DND-41 (cell line): ENCODE measurements at regions not wholly inside any gene's neighbourhood (a gene's known extent, or its start where the extent isn't known, plus 50 kb on each side); places are given as distances from the start of the nearest gene placed in this dataset.

Experiments
- ATAC-seq: fragments of 200-7000 bp; cut with Tn5 transposase; 3 replicates; pipeline ENCODE4 v1.9.1; 2021; ENCODE audit warnings: low read depth; ENCODE audit not compliant: insufficient read depth
- DNase-seq: peaks from one replicate; pipeline ENCODE4 v3.0.0-alpha.2; 2020
- H2AFZ ChIP-seq: 2 replicates; pipeline ENCODE4 v1.6.0; 2012; ENCODE audit warnings: low read depth, low read length
- H3K27ac ChIP-seq: 2 replicates; pipeline ENCODE4 v1.5.1; 2012; ENCODE audit warnings: low read length, inconsistent platforms
- H3K27me3 ChIP-seq: fragments of 200-600 bp; sonication (generic); 2 replicates; pipeline ENCODE4 v1.6.0; 2012; ENCODE audit warnings: low read length, mild to moderate bottlenecking, inconsistent platforms; ENCODE audit not compliant: insufficient read depth, poor library complexity
- H3K36me3 ChIP-seq: 2 replicates; pipeline ENCODE4 v1.5.1; 2012; ENCODE audit warnings: low read length, inconsistent platforms; ENCODE audit not compliant: insufficient read depth
- H3K4me1 ChIP-seq: 2 replicates; pipeline ENCODE4 v1.5.1; 2012; ENCODE audit warnings: mild to moderate bottlenecking, low read length; ENCODE audit not compliant: insufficient read depth
- H3K4me2 ChIP-seq: 2 replicates; pipeline ENCODE4 v1.6.0; 2012; ENCODE audit warnings: mild to moderate bottlenecking, moderate library complexity, low read length, inconsistent platforms; ENCODE audit not compliant: insufficient read depth
- H3K4me3 ChIP-seq, 2 experiments: fragments of 200-600 bp in 1 of 2; shearing (Covaris generic) in 1 of 2; 2 replicates each; pipeline ENCODE4 v1.5.1; 2012 to 2016; ENCODE audit warnings: inconsistent platforms in 2 of 2, low read length in 2 of 2, mild to moderate bottlenecking in 2 of 2, low read depth in 1 of 2, moderate library complexity in 1 of 2
- H3K79me2 ChIP-seq: 2 replicates; pipeline ENCODE4 v1.6.0; 2012; ENCODE audit warnings: low read length, inconsistent platforms; ENCODE audit not compliant: insufficient read depth
- H3K9ac ChIP-seq: 2 replicates; pipeline ENCODE4 v1.6.0; 2012; ENCODE audit warnings: low read depth, mild to moderate bottlenecking, inconsistent platforms, low read length, moderate library complexity
- H3K9me3 ChIP-seq: 2 replicates; pipeline ENCODE4 v1.5.1; 2012; ENCODE audit warnings: low read length, moderate library complexity, mild to moderate bottlenecking, inconsistent platforms; ENCODE audit not compliant: insufficient read depth, severe bottlenecking
- H4K20me1 ChIP-seq: 2 replicates; pipeline ENCODE4 v1.6.0; 2012; ENCODE audit warnings: low read length; ENCODE audit not compliant: insufficient read depth
- EZH2 ChIP-seq: IDR thresholded peaks from 3 replicates; pipeline ENCODE4 v1.6.1; 2012; ENCODE audit warnings: borderline replicate concordance, low read depth, mild to moderate bottlenecking, moderate library complexity, low read length, inconsistent platforms; ENCODE audit not compliant: severe bottlenecking
- TF ChIP-seq, protein P1 (sequence below): IDR thresholded peaks from 2 replicates; pipeline ENCODE4 v1.5.1; 2012; ENCODE audit warnings: borderline replicate concordance, low read length, moderate library complexity, mild to moderate bottlenecking; ENCODE audit not compliant: poor library complexity, severe bottlenecking; ENCODE audit errors: extremely low read depth

GRCh38 chr6:47165918-47166317, 123.8 kb upstream of the ADGRF1 start:
- H3K4me3 ChIP-seq, result no peak overlapping the region
- H3K4me2 ChIP-seq, result no peak overlapping the region
- H3K27me3 ChIP-seq, result no peaks in the 10 kb centered on the region
- no peaks in the 10 kb centered on the region for H3K79me2 ChIP-seq
- no peak overlapping the region for H3K27ac ChIP-seq
- no peak overlapping the region for H2AFZ ChIP-seq
- H3K9me3 ChIP-seq, result no peaks in the 10 kb centered on the region
- ATAC-seq (no peak), DNase-seq (no peak)
- H4K20me1 ChIP-seq, result no peaks in the 10 kb centered on the region
- TF ChIP-seq EZH2, result no peak
- TF ChIP-seq, protein P1, sequence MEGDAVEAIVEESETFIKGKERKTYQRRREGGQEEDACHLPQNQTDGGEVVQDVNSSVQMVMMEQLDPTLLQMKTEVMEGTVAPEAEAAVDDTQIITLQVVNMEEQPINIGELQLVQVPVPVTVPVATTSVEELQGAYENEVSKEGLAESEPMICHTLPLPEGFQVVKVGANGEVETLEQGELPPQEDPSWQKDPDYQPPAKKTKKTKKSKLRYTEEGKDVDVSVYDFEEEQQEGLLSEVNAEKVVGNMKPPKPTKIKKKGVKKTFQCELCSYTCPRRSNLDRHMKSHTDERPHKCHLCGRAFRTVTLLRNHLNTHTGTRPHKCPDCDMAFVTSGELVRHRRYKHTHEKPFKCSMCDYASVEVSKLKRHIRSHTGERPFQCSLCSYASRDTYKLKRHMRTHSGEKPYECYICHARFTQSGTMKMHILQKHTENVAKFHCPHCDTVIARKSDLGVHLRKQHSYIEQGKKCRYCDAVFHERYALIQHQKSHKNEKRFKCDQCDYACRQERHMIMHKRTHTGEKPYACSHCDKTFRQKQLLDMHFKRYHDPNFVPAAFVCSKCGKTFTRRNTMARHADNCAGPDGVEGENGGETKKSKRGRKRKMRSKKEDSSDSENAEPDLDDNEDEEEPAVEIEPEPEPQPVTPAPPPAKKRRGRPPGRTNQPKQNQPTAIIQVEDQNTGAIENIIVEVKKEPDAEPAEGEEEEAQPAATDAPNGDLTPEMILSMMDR, result no peak
- no peak overlapping the region for H3K9ac ChIP-seq
- no peaks in the 10 kb centered on the region for H3K36me3 ChIP-seq
- H3K4me1 ChIP-seq, result no peaks in the 10 kb centered on the region

DNA sequence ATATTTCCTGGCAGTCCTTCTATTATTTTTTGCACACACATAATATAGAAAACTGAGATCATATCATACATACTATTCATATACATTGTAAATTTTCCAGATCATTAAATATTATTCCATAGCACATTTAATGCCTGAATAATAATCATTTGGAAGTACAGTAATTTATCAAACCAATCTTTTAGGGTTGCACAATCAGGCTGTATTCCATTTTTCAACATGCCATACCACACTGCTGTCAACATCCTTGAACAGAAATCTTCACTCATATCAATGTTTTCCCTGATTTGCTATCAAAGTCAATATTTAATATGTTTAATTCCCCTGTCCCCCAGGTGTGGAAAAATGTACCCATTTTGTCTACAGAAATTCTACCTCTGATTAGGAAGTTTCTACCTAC, 122.7 kb upstream of the ADGRF1 start:
- Histone ChIP-seq H3K4me1 (no peaks in the 10 kb centered on the region), H3K27ac (no peak overlapping the region), H3K79me2 (no peaks in the 10 kb centered on the region), H3K36me3 (no peaks in the 10 kb centered on the region), H3K27me3 (no peaks in the 10 kb centered on the region), H3K9me3 (no peaks in the 10 kb centered on the region), H2AFZ (no peak overlapping the region), H3K4me3 (no peak overlapping the region), H3K9ac (no peak overlapping the region), H4K20me1 (no peaks in the 10 kb centered on the region), H3K4me2 (no peak overlapping the region)
- no peak for TF ChIP-seq EZH2
- no peak for DNase-seq
- no peak for ATAC-seq

DNA sequence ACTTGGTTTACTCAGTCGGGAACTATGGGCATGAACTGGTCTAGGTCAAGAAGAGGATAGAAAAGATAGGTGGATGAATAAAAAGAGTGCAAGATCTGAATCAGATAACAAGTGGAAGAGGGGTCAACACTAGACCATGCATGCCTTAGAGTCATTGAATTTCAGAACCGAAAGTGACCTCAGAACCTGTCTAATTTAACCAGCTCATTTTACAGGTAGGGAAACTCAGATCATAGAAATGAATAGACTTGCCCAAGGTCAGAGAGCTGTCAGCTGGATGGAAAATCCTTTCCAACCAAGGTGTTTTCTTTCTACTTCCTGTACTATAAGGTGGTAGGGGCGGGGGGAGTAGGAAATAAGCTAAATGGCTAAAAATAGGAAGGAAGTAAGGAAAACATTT, 121.4 kb upstream of the ADGRF1 start:
- Histone ChIP-seq H4K20me1 (no peaks in the 10 kb centered on the region), H3K9ac (no peak overlapping the region), H3K4me2 (no peak overlapping the region), H3K4me3 (no peak overlapping the region), H3K79me2 (no peaks in the 10 kb centered on the region), H2AFZ (no peak overlapping the region), H3K27ac (no peak overlapping the region), H3K27me3 (no peaks in the 10 kb centered on the region), H3K36me3 (no peaks in the 10 kb centered on the region), H3K4me1 (no peaks in the 10 kb centered on the region), H3K9me3 (no peaks in the 10 kb centered on the region)
- no peak for DNase-seq
- no peak for TF ChIP-seq EZH2
- TF ChIP-seq, protein P1, result no peak
- no peak for ATAC-seq

DNA sequence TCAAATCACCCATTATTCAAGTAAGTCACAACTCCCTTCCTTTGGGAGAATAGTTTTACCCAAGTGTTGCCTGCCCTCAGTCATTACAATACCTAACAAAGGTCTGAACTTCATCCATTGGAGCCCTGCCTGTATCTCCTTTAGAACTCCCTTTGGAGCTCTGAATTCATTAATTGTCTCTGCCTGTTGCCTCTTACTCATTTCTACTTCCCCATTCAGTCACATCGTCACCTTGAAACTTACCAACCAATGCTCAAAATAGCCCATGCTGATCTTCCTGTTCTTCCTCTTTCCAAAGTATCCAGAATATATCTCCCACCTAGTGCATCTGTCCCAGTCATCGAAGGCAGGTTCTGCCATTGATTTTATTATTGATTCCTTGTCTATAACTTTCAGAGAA, 120.7 kb upstream of the ADGRF1 start:
- H2AFZ ChIP-seq, result no peak overlapping the region
- no peak overlapping the region for H3K27ac ChIP-seq
- ATAC-seq, result no peak
- no peaks in the 10 kb centered on the region for H4K20me1 ChIP-seq
- H3K4me3 ChIP-seq, result no peak overlapping the region
- no peaks in the 10 kb centered on the region for H3K36me3 ChIP-seq
- H3K4me2 ChIP-seq, result no peak overlapping the region
- no peaks in the 10 kb centered on the region for H3K79me2 ChIP-seq
- no peaks in the 10 kb centered on the region for H3K9me3 ChIP-seq
- no peak overlapping the region for H3K9ac ChIP-seq
- DNase-seq, result no peak
- H3K27me3 ChIP-seq, result no peaks in the 10 kb centered on the region
- H3K4me1 ChIP-seq, result no peaks in the 10 kb centered on the region
- TF ChIP-seq, protein P1, result no peak
- no peak for TF ChIP-seq EZH2
